ENCODE measurements at regions not wholly inside any gene's neighbourhood (a gene's known extent, or its start where the extent isn't known, plus 50 kb on each side); places are given as distances from the start of the nearest gene placed in this dataset.

DNA sequence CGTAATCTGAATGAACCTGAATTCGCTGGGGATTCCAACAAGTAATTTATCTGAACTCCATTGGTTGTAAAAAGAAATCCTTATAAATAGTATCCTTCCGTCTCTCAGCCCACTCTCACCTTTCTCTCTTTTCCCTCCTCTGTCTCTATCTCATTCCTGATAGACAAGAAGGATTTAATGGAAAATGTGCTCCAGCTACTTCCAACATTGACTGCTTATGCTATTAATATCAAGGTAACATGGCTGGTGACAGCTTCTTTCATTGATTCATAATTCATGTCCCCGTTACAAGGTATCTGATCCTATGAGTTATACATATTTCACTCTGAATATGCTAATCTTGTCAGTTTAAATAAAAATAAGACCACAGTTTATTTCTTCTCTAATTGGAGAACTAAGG is 326.8 kb downstream of the RASEF start (continued):
- TF ChIP-seq ZFP91 (CRISPR knock-in tag; IDR thresholded peaks at IDR 0.05) (no peak), CREB1 (IDR thresholded peaks at IDR 0.05) (no peak), CREB1 (CRISPR knock-in tag; IDR thresholded peaks at IDR 0.05) (no peak), BDP1 (IDR thresholded peaks at IDR 0.05; ENCODE audit: insufficient read depth, insufficient read length) (no peak), ETV5 (CRISPR knock-in tag; IDR thresholded peaks at IDR 0.05; ENCODE audit: low read depth) (no peak)
- TF ChIP-seq, protein P1, sequence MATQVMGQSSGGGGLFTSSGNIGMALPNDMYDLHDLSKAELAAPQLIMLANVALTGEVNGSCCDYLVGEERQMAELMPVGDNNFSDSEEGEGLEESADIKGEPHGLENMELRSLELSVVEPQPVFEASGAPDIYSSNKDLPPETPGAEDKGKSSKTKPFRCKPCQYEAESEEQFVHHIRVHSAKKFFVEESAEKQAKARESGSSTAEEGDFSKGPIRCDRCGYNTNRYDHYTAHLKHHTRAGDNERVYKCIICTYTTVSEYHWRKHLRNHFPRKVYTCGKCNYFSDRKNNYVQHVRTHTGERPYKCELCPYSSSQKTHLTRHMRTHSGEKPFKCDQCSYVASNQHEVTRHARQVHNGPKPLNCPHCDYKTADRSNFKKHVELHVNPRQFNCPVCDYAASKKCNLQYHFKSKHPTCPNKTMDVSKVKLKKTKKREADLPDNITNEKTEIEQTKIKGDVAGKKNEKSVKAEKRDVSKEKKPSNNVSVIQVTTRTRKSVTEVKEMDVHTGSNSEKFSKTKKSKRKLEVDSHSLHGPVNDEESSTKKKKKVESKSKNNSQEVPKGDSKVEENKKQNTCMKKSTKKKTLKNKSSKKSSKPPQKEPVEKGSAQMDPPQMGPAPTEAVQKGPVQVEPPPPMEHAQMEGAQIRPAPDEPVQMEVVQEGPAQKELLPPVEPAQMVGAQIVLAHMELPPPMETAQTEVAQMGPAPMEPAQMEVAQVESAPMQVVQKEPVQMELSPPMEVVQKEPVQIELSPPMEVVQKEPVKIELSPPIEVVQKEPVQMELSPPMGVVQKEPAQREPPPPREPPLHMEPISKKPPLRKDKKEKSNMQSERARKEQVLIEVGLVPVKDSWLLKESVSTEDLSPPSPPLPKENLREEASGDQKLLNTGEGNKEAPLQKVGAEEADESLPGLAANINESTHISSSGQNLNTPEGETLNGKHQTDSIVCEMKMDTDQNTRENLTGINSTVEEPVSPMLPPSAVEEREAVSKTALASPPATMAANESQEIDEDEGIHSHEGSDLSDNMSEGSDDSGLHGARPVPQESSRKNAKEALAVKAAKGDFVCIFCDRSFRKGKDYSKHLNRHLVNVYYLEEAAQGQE (IDR thresholded peaks at IDR 0.05; ENCODE audit: borderline replicate concordance): no peak
- TF ChIP-seq, protein P1 (CRISPR knock-in tag; IDR thresholded peaks at IDR 0.05; ENCODE audit: low read depth): no peak

Data from K562 (cell line).